Heart left ventricle (tissue), 16 donors: ENCODE measurements at regions not wholly inside any gene's neighbourhood (a gene's known extent, or its start where the extent isn't known, plus 50 kb on each side); places are given as distances from the start of the nearest gene placed in this dataset.
A peak's percentile ranks its signal among the peaks of the same experiment; 100 is the strongest.

ENCODE experiments used
- ATAC-seq, 4 donors: fragments of 200-7000 bp; cut with Tn5 transposase; one replicate each; pipeline ENCODE4 v1.9.1; 2020 to 2022; ENCODE audit warnings: moderate library complexity in 4 of 4, mild to moderate bottlenecking in 3 of 4, moderate number of reproducible peaks in 1 of 4
- DNase-seq, 5 donors: peaks; one replicate each; pipeline ENCODE4 v3.0.0-alpha.2; 2020
- H3K27ac ChIP-seq, 12 donors: fragments of 200-600 bp; sonication (generic) in 4 of 12; one replicate each; pipeline versions ENCODE4 v1.5.0 to v1.8.0; 2016 to 2022; ENCODE audit warnings: mild to moderate bottlenecking in 2 of 12
- H3K27me3 ChIP-seq, 9 donors: fragments of 200-600 bp; sonication (generic) in 2 of 9; one replicate each; pipeline versions ENCODE4 v1.5.1 to v1.8.0; 2016 to 2022; ENCODE audit warnings: mild to moderate bottlenecking in 3 of 9
- H3K36me3 ChIP-seq, 9 donors: fragments of 200-600 bp; sonication (generic) in 2 of 9; one replicate each; pipeline versions ENCODE4 v1.5.0 to v1.8.0; 2018 to 2022; ENCODE audit warnings: mild to moderate bottlenecking in 2 of 9
- H3K4me1 ChIP-seq, 12 donors: fragments of 200-600 bp; sonication (generic) in 4 of 12; one replicate each; pipeline versions ENCODE4 v1.5.0 to v1.8.0; 2016 to 2022; ENCODE audit warnings: mild to moderate bottlenecking in 3 of 12
- H3K4me3 ChIP-seq, 12 donors: fragments of 200-600 bp; sonication (generic) in 4 of 12; one replicate each; pipeline versions ENCODE4 v1.5.0 to v1.8.0; 2017 to 2022; ENCODE audit warnings: mild to moderate bottlenecking in 9 of 12, moderate library complexity in 4 of 12
- H3K9me3 ChIP-seq, 12 donors: fragments of 200-600 bp; sonication (generic) in 4 of 12; one replicate each; pipeline versions ENCODE4 v1.5.0 to v1.8.0; 2016 to 2022; ENCODE audit warnings: mild to moderate bottlenecking in 1 of 12
- CTCF ChIP-seq, 12 donors: fragments of 200-600 bp; sonication (generic) in 4 of 12; IDR thresholded peaks; one replicate each; pipeline versions ENCODE4 v1.5.0 to v1.8.0; 2018 to 2022; ENCODE audit warnings: antibody characterized with exemption in 12 of 12, mild to moderate bottlenecking in 5 of 12
- POLR2A ChIP-seq, 2 donors: fragments of 450-650 bp; IDR thresholded peaks; one replicate each; pipeline ENCODE4 v1.6.1; 2017; ENCODE audit warnings: antibody characterized with exemption in 2 of 2, mild to moderate bottlenecking in 2 of 2, moderate library complexity in 2 of 2
- WGBS, 4 donors: extraction: QIAGEN DNeasy Blood & Tissue Kit in 2 of 4; methylation state at CpG; one replicate each; pipeline versions ENCODE4 v1.1.5 to v1.1.7; 2013 to 2018; 5-methylcytosine and 5-hydroxymethylcytosine counted together
- intact Hi-C, 10 donors: fragments of 100-400 bp; cut with DNase I; formaldehyde crosslinking; loops; one replicate each; pipeline versions ENCODE4 v1.11.1 to v1.14.2; 2022
- donor health status: ischemic (EF 13 %, LVEDD 7.1; RV severe dilation, severe dysfunction).
- donor health status: healthy with polysubstance abuse.
- donor health status: DM: no; HTN: yes; CAD: no.
- donor health status: DM: no; HTN: no; CAD: no.
- donor health status: ischemic (EF 25% LVEDD 6.9; RV normal size, moderate dysfunction).
- donor health status: ischemic (EF 25% LVEDD 5.7; RV mildly dilated, moderate dysfunction).
- donor health status: healthy.
- donor health status: DM: yes; HTN: yes; CAD: no.
- donor health status: ischemic (EF 35%, LVEDD 5.7; RV mildly dilated, moderate dysfunction).
- donor health status: nonischemic (EF 11% LVEDD 7.7; RV severe dilation, severe dysfunction).
- donor health status: DM: yes; HTN: yes; CAD: no.
- donor health status: PGD.
- donor health status: ischemic (EF 29% LVEDD 5.4; RV normal size, mild dysfunction).
- donor health status: nonischemic (EF 23%, LVEDD 6.1; RV moderate dilation, normal function).

GRCh38 chr1:239717097-239717917, 330.9 kb downstream of the CHRM3 start:
- no peaks in the 10 kb centered on the region for H3K36me3 ChIP-seq
- peaks cover 0 to 12% (median 0%) of the 10 kb centered on the region in 12 donors for H3K4me1 ChIP-seq
- H3K27me3 ChIP-seq = no peaks in the 10 kb centered on the region
- no peaks in the 10 kb centered on the region for H3K9me3 ChIP-seq
- DNase-seq (no peak), ATAC-seq (no peak)
- intact Hi-C loops = no loop called here
- TF ChIP-seq POLR2A (IDR thresholded peaks at IDR 0.05) = no peak
- TF ChIP-seq CTCF (IDR thresholded peaks at IDR 0.05) = no peak
- H3K27ac ChIP-seq = no peak overlapping the region
- 67 to 76% (median 72%) methylated on average over 8 of the region's 8 CpGs for WGBS, 4 donors
- H3K4me3 ChIP-seq = peak overlapping the region in 1 of 12 donors; percentile 21

- no peak for ATAC-seq
- Histone ChIP-seq H3K9me3 (no peaks in the 10 kb centered on the region), H3K27ac (no peak overlapping the region), H3K27me3 (no peaks in the 10 kb centered on the region), H3K4me1 (peaks cover 0 to 12% (median 0%) of the 10 kb centered on the region in 12 donors), H3K4me3 (peak overlapping the region in 1 of 12 donors; percentile 21), H3K36me3 (no peaks in the 10 kb centered on the region)
- 70 to 91% (median 82%) methylated on average over 1 of the region's 1 CpG for WGBS, 4 donors
- intact Hi-C loops = no loop called here
- TF ChIP-seq CTCF (IDR thresholded peaks at IDR 0.05) (no peak), POLR2A (IDR thresholded peaks at IDR 0.05) (no peak)
- no peak for DNase-seq
Measured at GRCh38 chr1:239717918-239718184, 331.5 kb downstream of the CHRM3 start.

GRCh38 chr1:239718571-239718970, 332.2 kb downstream of the CHRM3 start:
- Histone ChIP-seq H3K4me1 (peaks cover 0 to 12% (median 0%) of the 10 kb centered on the region in 12 donors), H3K9me3 (no peaks in the 10 kb centered on the region), H3K27ac (peak overlapping the region in 1 of 12 donors; percentile 73), H3K4me3 (peak overlapping the region in 1 of 12 donors; percentile 21), H3K36me3 (no peaks in the 10 kb centered on the region), H3K27me3 (no peaks in the 10 kb centered on the region)
- 88 to 100% (median 92%) methylated on average over 1 of the region's 1 CpG for WGBS, 4 donors
- ATAC-seq = no peak
- TF ChIP-seq CTCF (IDR thresholded peaks at IDR 0.05) (no peak), POLR2A (IDR thresholded peaks at IDR 0.05) (no peak)
- no peak for DNase-seq
- intact Hi-C loops = no loop called here

- WGBS, 4 donors = 71 to 79% (median 74%) methylated on average over 6 of the region's 6 CpGs
- Histone ChIP-seq H3K4me1 (peaks cover 0 to 12% (median 0%) of the 10 kb centered on the region in 12 donors), H3K27ac (peak overlapping the region in 1 of 12 donors; percentile 73), H3K4me3 (peak overlapping the region in 1 of 12 donors; percentile 41), H3K36me3 (no peaks in the 10 kb centered on the region), H3K9me3 (no peaks in the 10 kb centered on the region), H3K27me3 (no peaks in the 10 kb centered on the region)
- DNase-seq = no peak
- TF ChIP-seq CTCF (IDR thresholded peaks at IDR 0.05) = no peak
- TF ChIP-seq POLR2A (IDR thresholded peaks at IDR 0.05) = no peak
- intact Hi-C loops = no loop called here
- no peak for ATAC-seq
Measured at GRCh38 chr1:239718997-239719628, 332.7 kb downstream of the CHRM3 start.
